SH-SY5Y (cell line): ENCODE measurements at regions not wholly inside any gene's neighbourhood (a gene's known extent, or its start where the extent isn't known, plus 50 kb on each side); places are given as distances from the start of the nearest gene placed in this dataset.

Experiments used
- GATA2 ChIP-seq: IDR thresholded peaks from 2 replicates; pipeline ENCODE4 v1.6.1; 2011; ENCODE audit warnings: mild to moderate bottlenecking, low read depth, low read length
- GATA3 ChIP-seq: IDR thresholded peaks from 2 replicates; pipeline ENCODE4 v1.6.1; 2011; ENCODE audit warnings: low read depth, mild to moderate bottlenecking, low read length, moderate library complexity

- TF ChIP-seq GATA2 (no peak), GATA3 (no peak; the same call in 1 of the 2 replicates)
Measured at GRCh38 chr11:116057000-116057399, 552.8 kb upstream of the CADM1 start.

- TF ChIP-seq GATA2 = no peak
- TF ChIP-seq GATA3 = no peak
Measured at GRCh38 chr11:116055064-116055463, 550.8 kb upstream of the CADM1 start.

GRCh38 chr11:116053548-116053919 lies 549.3 kb upstream of the CADM1 start:
- TF ChIP-seq GATA2 (no peak), GATA3 (no peak)

GRCh38 chr11:116052603-116053547 lies 548.7 kb upstream of the CADM1 start:
- TF ChIP-seq GATA3 (no peak), GATA2 (no peak)

GRCh38 chr11:116051494-116051893 lies 547.3 kb upstream of the CADM1 start:
- no peak for TF ChIP-seq GATA3
- no peak for TF ChIP-seq GATA2

- TF ChIP-seq GATA2 (no peak), GATA3 (no peak)
Measured at GRCh38 chr11:116049383-116049782, 545.2 kb upstream of the CADM1 start.

GRCh38 chr11:116046127-116046526 lies 541.9 kb upstream of the CADM1 start:
- TF ChIP-seq GATA3 = no peak
- TF ChIP-seq GATA2 = no peak

GRCh38 chr11:116044941-116045340 lies 540.7 kb upstream of the CADM1 start:
- TF ChIP-seq GATA2 = no peak
- TF ChIP-seq GATA3 = no peak

GRCh38 chr11:116044520-116044919 lies 540.3 kb upstream of the CADM1 start:
- TF ChIP-seq GATA2 (no peak), GATA3 (no peak)

- TF ChIP-seq GATA3 = no peak
- TF ChIP-seq GATA2 = no peak
Measured at GRCh38 chr11:116043857-116044256, 539.6 kb upstream of the CADM1 start.

GRCh38 chr11:116042146-116042545 lies 537.9 kb upstream of the CADM1 start:
- no peak for TF ChIP-seq GATA3

GRCh38 chr11:116037861-116038260 lies 533.6 kb upstream of the CADM1 start:
- TF ChIP-seq GATA2 = no peak
- TF ChIP-seq GATA3 = no peak

- TF ChIP-seq GATA2 = peak; percentile 81
- no peak for TF ChIP-seq GATA3
Measured at GRCh38 chr11:116035977-116036376, 531.8 kb upstream of the CADM1 start.

GRCh38 chr11:116033931-116034553 lies 529.8 kb upstream of the CADM1 start:
- TF ChIP-seq GATA2 (no peak), GATA3 (no peak)

- TF ChIP-seq GATA2 = no peak
- TF ChIP-seq GATA3 = no peak
Measured at GRCh38 chr11:116030697-116031331, 526.6 kb upstream of the CADM1 start.

- no peak for TF ChIP-seq GATA3
- TF ChIP-seq GATA2 = no peak
Measured at GRCh38 chr11:115999437-115999836, 495.2 kb upstream of the CADM1 start.
